ENCODE measurements at regions not wholly inside any gene's neighbourhood (a gene's known extent, or its start where the extent isn't known, plus 50 kb on each side); places are given as distances from the start of the nearest gene placed in this dataset.

- TF ChIP-seq YY1 (IDR thresholded peaks at IDR 0.05; ENCODE audit: low read depth) (no peak), EZH2phosphoT487 (IDR thresholded peaks at IDR 0.05; ENCODE audit: borderline replicate concordance, low read depth) (no peak), CTCF (IDR thresholded peaks at IDR 0.05) (no peak), TEAD4 (IDR thresholded peaks at IDR 0.05; ENCODE audit: borderline replicate concordance, insufficient read depth) (no peak), GABPA (IDR thresholded peaks at IDR 0.05; ENCODE audit: low read depth) (no peak), SIN3A (IDR thresholded peaks at IDR 0.05; ENCODE audit: borderline replicate concordance, low read depth, low read length) (no peak), TAF1 (IDR thresholded peaks at IDR 0.05; ENCODE audit: borderline replicate concordance, low read depth, low read length) (no peak), RCOR1 (IDR thresholded peaks at IDR 0.05; ENCODE audit: low read length) (no peak), GATA2 (CRISPR knock-in tag; IDR thresholded peaks at IDR 0.05) (no peak), SMC3 (IDR thresholded peaks at IDR 0.05; ENCODE audit: low read depth, low read length) (no peak), USF2 (IDR thresholded peaks at IDR 0.05; ENCODE audit: borderline replicate concordance, low read depth, low read length) (no peak), RXRA (IDR thresholded peaks at IDR 0.05; ENCODE audit: borderline replicate concordance, low read depth) (no peak), POLR2AphosphoS5 (IDR thresholded peaks at IDR 0.05; ENCODE audit: low read depth, low read length) (no peak), EP300 (IDR thresholded peaks at IDR 0.05; ENCODE audit: borderline replicate concordance in 1 of 2, low read depth in 1 of 2, low read length in 1 of 2) (no peak)
These were observed 93.5 kb downstream of the KLF6 start for GRCh38 chr10:3691482-3691881.

All from SK-N-SH (cell line).